HL-60 (cell line): ENCODE measurements at regions not wholly inside any gene's neighbourhood (a gene's known extent, or its start where the extent isn't known, plus 50 kb on each side); places are given as distances from the start of the nearest gene placed in this dataset.

ENCODE experiments used
- DNase-seq, 2 experiments: peaks; one replicate each; pipeline ENCODE4 v3.0.0-alpha.2; 2010 to 2020; ENCODE audit warnings: low read depth in 1 of 2, low spot score in 1 of 2
- H3K27ac ChIP-seq: fragments of 250-450 bp; sonication (Bioruptor Pico); replicated peaks from 2 replicates; pipeline ENCODE4 v1.5.1; 2020; ENCODE audit warnings: mild to moderate bottlenecking, moderate library complexity
- H3K27me3 ChIP-seq: fragments of 250-450 bp; sonication (Bioruptor Pico); 2 replicates; pipeline ENCODE4 v1.5.1; 2021; ENCODE audit warnings: mild to moderate bottlenecking, moderate library complexity; ENCODE audit not compliant: insufficient read depth, poor library complexity, severe bottlenecking
- H3K4me3 ChIP-seq: replicated peaks from 2 replicates; pipeline ENCODE4 v1.5.1; 2011; ENCODE audit warnings: mild to moderate bottlenecking, control low read depth, low read length; ENCODE audit not compliant: insufficient read depth
- GABPA ChIP-seq: IDR thresholded peaks from 2 replicates; pipeline ENCODE4 v1.6.1; 2012; ENCODE audit warnings: low read depth
- POLR2AphosphoS5 ChIP-seq: IDR thresholded peaks from 2 replicates; pipeline ENCODE4 v1.6.1; 2012; ENCODE audit warnings: low read depth
- SPI1 ChIP-seq: IDR thresholded peaks from 2 replicates; pipeline ENCODE4 v1.6.1; 2012; ENCODE audit warnings: low read depth, mild to moderate bottlenecking, borderline replicate concordance
- TF ChIP-seq, protein P1 (sequence below): IDR thresholded peaks from 2 replicates; pipeline ENCODE4 v1.6.1; 2012; ENCODE audit warnings: low read depth; ENCODE audit not compliant: insufficient replicate concordance
- TF ChIP-seq, protein P2 (sequence below): IDR thresholded peaks from one replicate; pipeline ENCODE4 v1.5.1; 2011; ENCODE audit warnings: low read length, control low read depth, inconsistent platforms; ENCODE audit not compliant: insufficient read depth

DNA sequence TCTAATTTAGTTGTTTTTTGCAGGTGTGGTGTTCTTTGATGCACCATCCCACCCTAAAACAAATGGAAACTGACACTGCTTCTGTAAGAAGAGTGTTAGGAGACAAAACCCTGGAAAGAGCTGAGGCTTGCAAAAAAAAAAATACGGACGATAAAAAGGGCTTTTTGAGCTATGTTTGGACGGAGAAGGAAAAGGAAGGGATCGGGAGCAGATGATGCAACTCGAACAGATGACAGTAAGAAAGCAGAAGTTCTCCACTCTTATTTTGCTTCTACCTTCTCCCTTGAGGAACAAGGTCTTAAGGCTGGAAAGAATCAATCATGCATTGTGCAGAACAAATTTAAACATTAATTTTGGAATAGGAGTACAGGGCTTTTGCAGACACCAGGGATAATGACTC lies 136.7 kb downstream of the MAF start:
- TF ChIP-seq GABPA: no peak
- no peak for TF ChIP-seq POLR2AphosphoS5
- TF ChIP-seq, protein P1, sequence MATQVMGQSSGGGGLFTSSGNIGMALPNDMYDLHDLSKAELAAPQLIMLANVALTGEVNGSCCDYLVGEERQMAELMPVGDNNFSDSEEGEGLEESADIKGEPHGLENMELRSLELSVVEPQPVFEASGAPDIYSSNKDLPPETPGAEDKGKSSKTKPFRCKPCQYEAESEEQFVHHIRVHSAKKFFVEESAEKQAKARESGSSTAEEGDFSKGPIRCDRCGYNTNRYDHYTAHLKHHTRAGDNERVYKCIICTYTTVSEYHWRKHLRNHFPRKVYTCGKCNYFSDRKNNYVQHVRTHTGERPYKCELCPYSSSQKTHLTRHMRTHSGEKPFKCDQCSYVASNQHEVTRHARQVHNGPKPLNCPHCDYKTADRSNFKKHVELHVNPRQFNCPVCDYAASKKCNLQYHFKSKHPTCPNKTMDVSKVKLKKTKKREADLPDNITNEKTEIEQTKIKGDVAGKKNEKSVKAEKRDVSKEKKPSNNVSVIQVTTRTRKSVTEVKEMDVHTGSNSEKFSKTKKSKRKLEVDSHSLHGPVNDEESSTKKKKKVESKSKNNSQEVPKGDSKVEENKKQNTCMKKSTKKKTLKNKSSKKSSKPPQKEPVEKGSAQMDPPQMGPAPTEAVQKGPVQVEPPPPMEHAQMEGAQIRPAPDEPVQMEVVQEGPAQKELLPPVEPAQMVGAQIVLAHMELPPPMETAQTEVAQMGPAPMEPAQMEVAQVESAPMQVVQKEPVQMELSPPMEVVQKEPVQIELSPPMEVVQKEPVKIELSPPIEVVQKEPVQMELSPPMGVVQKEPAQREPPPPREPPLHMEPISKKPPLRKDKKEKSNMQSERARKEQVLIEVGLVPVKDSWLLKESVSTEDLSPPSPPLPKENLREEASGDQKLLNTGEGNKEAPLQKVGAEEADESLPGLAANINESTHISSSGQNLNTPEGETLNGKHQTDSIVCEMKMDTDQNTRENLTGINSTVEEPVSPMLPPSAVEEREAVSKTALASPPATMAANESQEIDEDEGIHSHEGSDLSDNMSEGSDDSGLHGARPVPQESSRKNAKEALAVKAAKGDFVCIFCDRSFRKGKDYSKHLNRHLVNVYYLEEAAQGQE: no peak
- no peak for TF ChIP-seq SPI1
- TF ChIP-seq, protein P2, sequence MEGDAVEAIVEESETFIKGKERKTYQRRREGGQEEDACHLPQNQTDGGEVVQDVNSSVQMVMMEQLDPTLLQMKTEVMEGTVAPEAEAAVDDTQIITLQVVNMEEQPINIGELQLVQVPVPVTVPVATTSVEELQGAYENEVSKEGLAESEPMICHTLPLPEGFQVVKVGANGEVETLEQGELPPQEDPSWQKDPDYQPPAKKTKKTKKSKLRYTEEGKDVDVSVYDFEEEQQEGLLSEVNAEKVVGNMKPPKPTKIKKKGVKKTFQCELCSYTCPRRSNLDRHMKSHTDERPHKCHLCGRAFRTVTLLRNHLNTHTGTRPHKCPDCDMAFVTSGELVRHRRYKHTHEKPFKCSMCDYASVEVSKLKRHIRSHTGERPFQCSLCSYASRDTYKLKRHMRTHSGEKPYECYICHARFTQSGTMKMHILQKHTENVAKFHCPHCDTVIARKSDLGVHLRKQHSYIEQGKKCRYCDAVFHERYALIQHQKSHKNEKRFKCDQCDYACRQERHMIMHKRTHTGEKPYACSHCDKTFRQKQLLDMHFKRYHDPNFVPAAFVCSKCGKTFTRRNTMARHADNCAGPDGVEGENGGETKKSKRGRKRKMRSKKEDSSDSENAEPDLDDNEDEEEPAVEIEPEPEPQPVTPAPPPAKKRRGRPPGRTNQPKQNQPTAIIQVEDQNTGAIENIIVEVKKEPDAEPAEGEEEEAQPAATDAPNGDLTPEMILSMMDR: no peak
- Histone ChIP-seq H3K4me3 (no peak overlapping the region), H3K27ac (no peak overlapping the region), H3K27me3 (no peaks in the 10 kb centered on the region)
- DNase-seq: no peak

DNA sequence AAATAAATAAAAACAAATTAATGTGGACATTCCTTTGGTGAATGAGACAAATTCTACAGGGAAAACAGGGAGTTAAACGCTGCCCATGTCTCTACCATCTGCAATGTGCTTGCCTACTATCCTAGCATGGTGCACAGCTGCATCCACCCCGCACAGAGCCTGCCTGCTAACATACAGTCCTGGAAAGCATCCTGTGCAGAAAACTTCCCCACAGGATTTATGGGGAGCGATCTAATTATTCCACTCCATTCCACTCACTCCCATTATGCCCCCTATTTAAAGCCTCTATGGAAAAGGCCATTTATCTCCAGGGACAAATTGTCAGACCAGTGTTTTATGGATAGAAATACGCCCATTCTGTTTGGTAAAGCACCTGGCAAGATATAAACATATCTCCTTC lies 144.5 kb downstream of the MAF start:
- no peak for DNase-seq
- no peak overlapping the region for H3K4me3 ChIP-seq
- H3K27me3 ChIP-seq: no peaks in the 10 kb centered on the region
- TF ChIP-seq, protein P2: no peak
- TF ChIP-seq POLR2AphosphoS5: no peak
- no peak for TF ChIP-seq GABPA
- no peak for TF ChIP-seq SPI1
- TF ChIP-seq, protein P1: no peak
- no peak overlapping the region for H3K27ac ChIP-seq

DNA sequence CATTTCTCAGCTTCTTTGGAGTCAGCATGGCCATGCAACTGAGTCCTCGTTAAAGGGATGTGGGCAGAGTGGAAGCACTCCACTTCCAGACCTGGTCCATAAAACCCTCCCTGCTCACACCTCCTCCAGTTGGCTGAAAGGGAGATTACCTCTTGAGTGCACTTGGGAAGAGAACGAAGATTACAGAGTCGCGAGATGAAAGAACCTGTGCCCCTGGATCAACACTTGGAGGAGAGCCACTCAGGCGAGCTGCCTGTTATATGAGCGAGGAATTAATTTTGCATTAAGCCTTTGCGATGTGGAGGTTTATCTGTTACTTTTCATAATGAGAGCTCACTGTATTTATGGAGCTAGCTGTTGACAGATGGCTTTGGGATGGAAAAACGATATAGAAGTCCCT lies 147.9 kb downstream of the MAF start:
- TF ChIP-seq POLR2AphosphoS5 (no peak), GABPA (no peak), SPI1 (no peak)
- TF ChIP-seq, protein P1: no peak
- TF ChIP-seq, protein P2: no peak
- Histone ChIP-seq H3K27me3 (no peaks in the 10 kb centered on the region), H3K27ac (no peak overlapping the region), H3K4me3 (no peak overlapping the region)
- DNase-seq: no peak
